Stimulated activated CD8-positive, alpha-beta memory T cell treated with anti-CD3 and anti-CD28 coated beads, Interleukin-12 subunit alpha, Interleukin-12 subunit beta, amount 100 ng/mL, for 24 hours (primary cell): ENCODE measurements at regions not wholly inside any gene's neighbourhood (a gene's known extent, or its start where the extent isn't known, plus 50 kb on each side); places are given as distances from the start of the nearest gene placed in this dataset.

ENCODE experiments used
- DNase-seq: peaks from one replicate; pipeline ENCODE4 v3.0.0-alpha.2; 2020; ENCODE audit errors: extremely low read depth

GRCh38 chr13:104355041-104355670 lies 1288.9 kb upstream of the SLC10A2 start:
- no peak for DNase-seq

GRCh38 chr13:104327211-104327610 lies 1261.0 kb upstream of the SLC10A2 start:
- no peak for DNase-seq

DNA sequence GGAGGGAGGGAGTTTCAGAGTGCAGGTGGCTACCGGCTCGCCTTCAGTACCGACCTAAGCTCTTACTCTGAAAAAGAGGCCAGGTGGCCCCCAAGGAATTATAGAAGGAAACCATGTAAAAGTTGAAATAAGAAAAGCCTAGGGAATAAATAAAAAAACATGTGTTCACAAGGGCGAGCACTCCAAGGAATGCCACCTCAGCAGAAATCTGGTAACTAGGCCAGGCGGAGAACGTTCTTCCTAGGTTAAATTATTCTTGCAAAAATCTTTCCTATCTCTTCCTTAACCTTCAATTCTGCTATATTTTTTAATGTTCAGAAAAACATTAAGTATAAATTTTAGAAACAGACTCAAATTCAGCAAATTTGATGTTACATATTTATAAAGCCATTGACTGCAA lies 1260.3 kb upstream of the SLC10A2 start:
- DNase-seq = no peak

DNA sequence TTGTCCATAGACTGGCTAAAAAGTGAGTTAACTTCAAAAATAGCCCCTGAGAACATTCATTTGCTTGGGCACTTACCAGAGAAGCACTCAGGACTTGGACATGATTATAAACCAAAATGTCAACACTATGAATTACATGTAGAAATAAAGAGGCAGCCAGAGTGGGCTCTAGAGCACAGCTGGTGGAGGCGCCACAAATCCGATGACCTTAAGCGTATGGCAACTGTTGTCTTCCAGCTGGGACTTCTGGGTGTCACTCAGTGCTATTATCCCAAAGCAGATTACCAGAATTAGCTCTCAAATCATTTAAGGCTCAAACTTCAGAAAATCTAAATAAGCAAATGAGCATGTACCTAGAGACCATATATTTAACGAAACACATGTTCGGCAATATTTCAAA lies 1255.5 kb upstream of the SLC10A2 start:
- no peak for DNase-seq

DNA sequence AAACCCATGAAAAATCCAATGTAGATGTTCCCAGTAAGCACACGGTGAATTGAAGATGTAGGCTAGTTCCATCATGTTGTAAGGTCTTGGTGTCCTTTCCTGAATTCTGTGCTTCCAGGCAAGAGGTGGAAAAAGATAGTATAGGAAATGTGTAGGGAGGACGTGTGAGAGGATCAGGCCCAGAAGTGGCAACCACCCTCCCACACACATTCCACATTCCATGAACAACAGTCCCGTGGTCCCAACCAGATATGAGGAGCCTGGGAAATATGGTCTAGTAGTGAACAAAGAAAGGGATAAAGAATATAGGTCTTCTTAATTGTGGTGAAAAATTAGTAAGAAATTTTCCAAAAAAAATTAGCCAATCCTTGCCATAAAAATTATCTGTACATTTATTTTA lies 1254.2 kb upstream of the SLC10A2 start:
- no peak for DNase-seq

DNA sequence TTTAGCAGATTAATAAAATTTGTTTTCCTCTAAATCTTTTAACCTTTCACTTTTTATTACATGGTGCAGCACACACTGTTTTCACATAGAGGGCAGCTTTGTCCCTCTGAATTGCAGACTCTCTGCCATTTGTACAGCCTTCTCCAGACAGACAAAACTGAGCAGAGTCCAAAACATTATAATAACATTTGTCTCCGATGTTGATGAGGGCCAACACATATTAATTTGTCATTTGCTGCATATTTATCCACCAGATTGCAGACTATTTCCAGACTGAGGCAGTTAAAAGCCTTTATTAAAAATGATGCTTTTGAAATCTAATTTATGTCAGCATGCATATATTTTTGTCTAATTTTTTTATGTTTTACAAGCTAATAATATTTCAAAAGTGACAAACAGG lies 1251.9 kb upstream of the SLC10A2 start:
- no peak for DNase-seq

DNA sequence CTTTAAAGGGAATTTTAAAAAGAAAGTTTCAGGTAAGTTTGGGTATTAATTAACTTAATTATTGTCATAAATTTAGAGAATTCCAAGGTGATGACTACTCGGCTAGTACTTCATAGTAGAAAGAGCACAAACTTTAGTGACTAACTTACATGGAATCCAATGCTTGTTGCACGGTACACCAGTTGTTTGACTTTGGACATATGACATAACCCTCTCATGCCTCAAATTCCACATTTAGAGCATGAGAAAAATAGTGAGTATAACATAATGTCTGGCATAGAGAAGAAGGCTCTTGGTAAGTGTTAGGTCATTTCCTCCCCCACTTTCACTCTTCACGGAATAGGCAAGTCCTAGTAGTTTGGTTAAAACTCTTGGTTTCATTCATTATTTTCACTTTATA lies 1249.4 kb upstream of the SLC10A2 start:
- DNase-seq = no peak

DNA sequence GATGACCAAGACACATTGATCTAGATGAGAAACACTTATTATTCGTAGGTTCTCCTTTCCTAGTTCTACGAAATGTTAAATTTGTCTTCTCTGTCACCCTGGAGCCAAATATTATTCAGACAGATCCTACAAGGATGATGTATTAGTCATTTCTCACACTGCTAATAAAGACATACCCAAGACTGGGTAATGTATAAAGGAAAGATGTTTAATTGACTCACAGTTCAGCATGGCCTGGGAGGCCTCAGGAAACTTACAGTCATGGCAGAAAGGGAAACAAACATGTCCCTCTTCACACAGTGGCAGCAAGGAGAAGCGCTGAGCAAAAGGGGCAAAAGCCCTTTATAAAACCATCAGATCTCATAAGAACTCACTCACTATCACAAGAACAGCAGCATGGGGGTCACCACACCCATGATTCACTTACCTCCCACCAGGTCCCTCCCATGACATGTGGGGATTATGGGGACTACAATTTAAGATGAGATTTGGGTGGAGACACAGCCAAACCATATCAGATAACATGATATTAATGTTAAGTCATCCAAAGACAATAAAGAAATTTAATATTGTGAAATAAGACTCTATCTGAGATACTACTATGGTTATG lies 1248.8 kb upstream of the SLC10A2 start:
- no peak for DNase-seq

GRCh38 chr13:104314321-104314720 lies 1248.1 kb upstream of the SLC10A2 start:
- no peak for DNase-seq

DNA sequence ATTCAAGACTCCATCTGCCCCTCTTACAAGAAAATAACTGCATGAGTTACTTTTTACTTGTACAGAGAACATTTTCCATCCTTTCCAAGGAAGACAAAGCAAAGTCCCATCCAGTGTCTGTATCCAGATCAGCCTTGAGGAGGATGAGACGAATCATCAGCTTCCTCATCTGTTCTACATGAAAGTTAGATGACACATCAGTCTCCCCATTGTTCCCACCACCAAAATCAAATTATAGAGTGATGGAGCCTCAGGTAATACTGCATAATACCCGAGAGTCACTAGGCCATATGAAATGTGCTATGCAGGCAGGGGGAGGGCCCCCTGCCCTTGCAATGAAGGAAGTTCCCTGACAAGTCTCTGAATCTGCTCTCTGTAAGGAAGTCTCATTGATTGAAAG lies 1244.6 kb upstream of the SLC10A2 start:
- no peak for DNase-seq

DNA sequence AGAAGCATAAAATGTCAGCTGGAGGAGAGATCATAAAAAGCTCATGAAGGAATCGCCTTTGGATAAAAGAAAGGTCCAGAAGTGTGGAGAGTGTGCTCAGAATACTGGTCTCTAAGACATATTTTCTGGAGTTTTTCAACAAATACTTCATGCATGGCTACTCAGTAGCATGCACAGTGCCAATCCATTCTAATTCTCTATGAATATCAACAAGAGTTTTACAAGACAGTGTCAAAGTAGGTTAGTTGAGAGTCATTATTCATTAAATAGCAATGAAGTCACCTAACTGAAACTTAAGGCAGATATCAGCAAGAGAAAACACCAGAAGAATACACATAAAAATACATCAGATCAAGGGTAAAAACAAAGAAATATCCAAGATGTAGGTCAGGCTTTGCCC lies 1243.2 kb upstream of the SLC10A2 start:
- DNase-seq = no peak

GRCh38 chr13:104301171-104301975 lies 1235.2 kb upstream of the SLC10A2 start:
- no peak for DNase-seq

DNA sequence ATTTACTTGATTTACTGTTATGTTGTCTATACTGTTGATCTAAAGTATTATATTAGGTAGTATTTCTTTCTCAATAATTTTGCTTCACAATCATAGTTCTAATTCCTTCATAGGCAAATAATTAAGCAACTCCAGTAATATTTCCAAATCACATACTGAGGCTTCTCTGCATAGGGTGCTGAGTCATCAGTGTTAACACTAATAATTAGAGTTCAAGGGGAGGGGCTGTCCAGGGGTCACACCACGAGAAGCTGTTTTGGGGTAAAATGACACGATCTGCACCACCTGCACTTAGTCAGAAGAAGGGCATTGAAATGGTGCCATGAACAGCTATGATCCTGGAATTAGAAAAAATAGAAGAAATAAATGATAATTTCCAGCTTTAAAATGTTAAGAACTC lies 1230.9 kb upstream of the SLC10A2 start:
- DNase-seq = no peak

DNA sequence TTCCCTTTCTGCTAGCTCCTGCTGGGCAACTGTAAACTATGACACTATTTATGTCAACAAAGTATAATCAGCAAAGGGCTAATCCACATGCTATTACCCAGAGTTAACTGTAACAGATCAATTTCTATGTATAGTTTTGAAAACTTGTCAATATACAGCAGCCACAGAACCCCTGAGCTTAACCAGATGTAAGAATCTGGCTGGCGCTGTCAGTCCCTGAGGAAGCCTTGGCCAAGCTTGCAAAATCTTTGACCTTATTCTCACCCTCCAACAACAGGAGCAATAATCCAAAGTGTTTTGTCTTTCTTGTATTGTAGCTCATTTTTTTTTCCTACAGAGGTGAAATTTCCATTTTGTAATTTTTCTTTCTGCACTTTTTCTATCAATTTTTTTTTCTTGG lies 1230.1 kb upstream of the SLC10A2 start:
- DNase-seq = no peak

- no peak for DNase-seq
These were observed 1229.3 kb upstream of the SLC10A2 start for GRCh38 chr13:104295537-104295936.

- no peak for DNase-seq
These were observed 1223.2 kb upstream of the SLC10A2 start for GRCh38 chr13:104289400-104289799.

GRCh38 chr13:104288496-104288895 lies 1222.3 kb upstream of the SLC10A2 start:
- DNase-seq = no peak

DNA sequence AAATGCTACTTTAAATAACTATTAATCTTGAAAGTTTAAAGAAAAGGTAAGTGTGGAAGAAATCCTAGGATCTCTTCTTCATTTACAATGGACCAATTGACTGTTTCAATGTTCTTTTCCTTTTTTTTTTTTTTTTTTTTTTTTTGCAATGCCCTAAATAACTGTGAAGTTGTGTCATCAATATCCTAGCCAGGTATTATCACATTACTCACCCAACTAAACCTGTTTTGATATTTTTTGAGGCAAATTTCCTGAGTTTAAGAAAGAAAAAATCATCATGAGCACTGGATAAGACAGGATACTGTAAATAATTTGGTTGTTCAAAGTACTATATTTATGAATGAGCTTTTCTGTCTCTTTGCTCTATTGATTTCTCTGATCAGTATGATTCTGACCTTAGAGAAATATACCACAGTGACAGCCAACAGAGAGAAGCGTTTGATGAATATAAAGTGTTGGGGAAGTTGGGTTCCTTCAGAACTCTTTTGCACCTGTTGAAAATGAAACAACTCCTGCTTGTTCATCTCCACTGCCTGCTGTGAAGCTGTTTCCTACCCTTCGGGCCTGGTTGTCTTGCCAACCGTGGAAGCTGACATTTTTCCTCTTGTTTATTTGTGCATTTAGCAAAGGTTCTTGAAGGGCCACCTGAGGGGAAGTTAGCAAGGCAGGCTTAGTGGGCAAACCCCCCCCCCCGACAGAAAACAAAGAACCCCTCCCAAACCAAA lies 1220.5 kb upstream of the SLC10A2 start:
- no peak for DNase-seq

- DNase-seq = no peak
These were observed 1215.7 kb upstream of the SLC10A2 start for GRCh38 chr13:104281910-104282309.

- DNase-seq = no peak
These were observed 1204.5 kb upstream of the SLC10A2 start for GRCh38 chr13:104270731-104271130.

GRCh38 chr13:104267206-104267811 lies 1201.1 kb upstream of the SLC10A2 start:
- DNase-seq = no peak

DNA sequence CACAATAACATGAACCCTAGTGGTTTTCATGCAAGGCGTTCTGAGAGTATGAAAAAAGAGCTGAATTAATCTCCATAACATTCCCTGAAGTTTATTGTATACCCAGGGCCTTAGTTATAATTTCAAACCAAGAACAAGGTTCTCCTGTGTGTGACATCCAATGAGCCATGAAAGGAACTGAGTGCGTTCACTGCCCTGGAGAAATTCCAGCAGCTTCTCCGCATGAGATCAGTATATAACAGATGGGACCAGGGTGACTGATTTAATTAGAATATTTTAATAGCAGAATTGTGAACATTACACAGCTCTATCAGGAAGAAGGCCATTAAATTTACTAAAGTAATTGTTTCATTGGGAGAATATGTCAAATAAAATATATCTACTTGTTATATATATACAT lies 1190.5 kb upstream of the SLC10A2 start:
- no peak for DNase-seq
